Breast epithelium (tissue), 3 donors: ENCODE measurements at regions not wholly inside any gene's neighbourhood (a gene's known extent, or its start where the extent isn't known, plus 50 kb on each side); places are given as distances from the start of the nearest gene placed in this dataset.

Source experiments
- POLR2A ChIP-seq: fragments of 450-650 bp; IDR thresholded peaks from one replicate; pipeline ENCODE4 v1.6.1; 2016; ENCODE audit warnings: antibody characterized with exemption, mild to moderate bottlenecking, moderate library complexity
- POLR2AphosphoS5 ChIP-seq, 3 donors: sonication (generic); formaldehyde crosslinking; IDR thresholded peaks; one replicate each; pipeline ENCODE4 v1.6.1; 2017; ENCODE audit warnings: antibody characterized with exemption in 3 of 3
- TF ChIP-seq, protein P1 (sequence below), 3 donors: fragments of 450-650 bp; IDR thresholded peaks; one replicate each; pipeline ENCODE4 v1.5.1; 2016 to 2017; ENCODE audit warnings: antibody characterized with exemption in 3 of 3, mild to moderate bottlenecking in 3 of 3, moderate library complexity in 3 of 3

DNA sequence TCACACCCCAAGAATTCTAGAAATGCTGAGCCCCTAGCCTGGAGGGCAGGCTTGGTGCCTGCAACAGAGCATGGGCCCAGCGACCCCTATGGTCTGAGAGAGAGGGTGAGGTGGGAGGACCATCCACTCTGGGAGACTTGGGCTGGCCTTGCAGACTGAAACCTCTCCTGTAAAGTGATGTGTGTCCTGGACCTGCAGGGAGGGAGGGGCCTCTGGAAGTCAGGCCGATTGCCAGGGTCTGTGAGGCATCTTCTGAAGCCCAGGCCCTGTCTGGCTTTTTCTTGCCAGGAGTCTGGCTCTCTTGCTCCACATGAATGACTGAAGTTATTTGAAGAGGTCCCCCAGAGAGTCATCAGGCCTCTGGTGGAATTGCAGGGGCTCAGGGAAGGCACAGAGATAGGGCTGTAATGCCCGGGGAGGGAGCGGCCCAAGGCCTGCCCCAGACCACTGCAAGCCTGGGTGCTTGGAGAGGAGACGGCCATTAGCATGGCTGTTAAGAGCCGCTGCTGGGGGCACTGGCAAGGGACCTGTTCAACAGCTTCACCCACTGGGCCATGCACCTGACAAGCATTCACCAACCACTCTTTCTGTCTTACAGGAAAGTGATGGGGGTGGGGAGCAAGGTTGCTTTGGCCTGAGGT is 56.0 kb upstream of the CHRNA7 start:
- TF ChIP-seq, protein P1, sequence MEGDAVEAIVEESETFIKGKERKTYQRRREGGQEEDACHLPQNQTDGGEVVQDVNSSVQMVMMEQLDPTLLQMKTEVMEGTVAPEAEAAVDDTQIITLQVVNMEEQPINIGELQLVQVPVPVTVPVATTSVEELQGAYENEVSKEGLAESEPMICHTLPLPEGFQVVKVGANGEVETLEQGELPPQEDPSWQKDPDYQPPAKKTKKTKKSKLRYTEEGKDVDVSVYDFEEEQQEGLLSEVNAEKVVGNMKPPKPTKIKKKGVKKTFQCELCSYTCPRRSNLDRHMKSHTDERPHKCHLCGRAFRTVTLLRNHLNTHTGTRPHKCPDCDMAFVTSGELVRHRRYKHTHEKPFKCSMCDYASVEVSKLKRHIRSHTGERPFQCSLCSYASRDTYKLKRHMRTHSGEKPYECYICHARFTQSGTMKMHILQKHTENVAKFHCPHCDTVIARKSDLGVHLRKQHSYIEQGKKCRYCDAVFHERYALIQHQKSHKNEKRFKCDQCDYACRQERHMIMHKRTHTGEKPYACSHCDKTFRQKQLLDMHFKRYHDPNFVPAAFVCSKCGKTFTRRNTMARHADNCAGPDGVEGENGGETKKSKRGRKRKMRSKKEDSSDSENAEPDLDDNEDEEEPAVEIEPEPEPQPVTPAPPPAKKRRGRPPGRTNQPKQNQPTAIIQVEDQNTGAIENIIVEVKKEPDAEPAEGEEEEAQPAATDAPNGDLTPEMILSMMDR (IDR thresholded peaks at IDR 0.05), result no peak
- no peak for TF ChIP-seq POLR2A
- no peak for TF ChIP-seq POLR2AphosphoS5 (IDR thresholded peaks at IDR 0.05)
